Uterus (tissue), 2 donors: ENCODE measurements at regions not wholly inside any gene's neighbourhood (a gene's known extent, or its start where the extent isn't known, plus 50 kb on each side); places are given as distances from the start of the nearest gene placed in this dataset.

Experiments
- CTCF ChIP-seq, 4 experiments: fragments of 200-600 bp in 2 of 4; fragments of 450-650 bp in 2 of 4; sonication (generic) in 2 of 4; IDR thresholded peaks; one replicate each; pipeline ENCODE4 v1.5.1; 2016 to 2019; ENCODE audit warnings: antibody characterized with exemption in 4 of 4, mild to moderate bottlenecking in 2 of 4, moderate library complexity in 1 of 4
- POLR2A ChIP-seq, 2 donors: fragments of 450-650 bp; IDR thresholded peaks; one replicate each; pipeline ENCODE4 v1.6.1; 2016; ENCODE audit warnings: antibody characterized with exemption in 2 of 2, mild to moderate bottlenecking in 1 of 2, moderate library complexity in 1 of 2

- no peak for TF ChIP-seq POLR2A (IDR thresholded peaks at IDR 0.05)
- TF ChIP-seq CTCF (IDR thresholded peaks at IDR 0.05) = no peak
Measured at GRCh38 chr5:106766916-106767315, 903.8 kb downstream of the EFNA5 start.
